GM18508 (cell line): ENCODE measurements at regions not wholly inside any gene's neighbourhood (a gene's known extent, or its start where the extent isn't known, plus 50 kb on each side); places are given as distances from the start of the nearest gene placed in this dataset.
"Not testable (repeated sequence)": the region's sequence is repeated elsewhere in the genome, so short reads cannot be mapped to it uniquely, and the experiment has no call there.

Source experiments
- ATAC-seq: cut with Tn5 transposase; IDR thresholded peaks from one replicate; pipeline ENCODE4 v1.9.1; 2021; ENCODE audit warnings: moderate number of reproducible peaks; ENCODE audit not compliant: insufficient read depth, unreplicated experiment

GRCh38 chr4:57312296-57312695 is 202.1 kb upstream of the IGFBP7 start:
- no peak for ATAC-seq

DNA sequence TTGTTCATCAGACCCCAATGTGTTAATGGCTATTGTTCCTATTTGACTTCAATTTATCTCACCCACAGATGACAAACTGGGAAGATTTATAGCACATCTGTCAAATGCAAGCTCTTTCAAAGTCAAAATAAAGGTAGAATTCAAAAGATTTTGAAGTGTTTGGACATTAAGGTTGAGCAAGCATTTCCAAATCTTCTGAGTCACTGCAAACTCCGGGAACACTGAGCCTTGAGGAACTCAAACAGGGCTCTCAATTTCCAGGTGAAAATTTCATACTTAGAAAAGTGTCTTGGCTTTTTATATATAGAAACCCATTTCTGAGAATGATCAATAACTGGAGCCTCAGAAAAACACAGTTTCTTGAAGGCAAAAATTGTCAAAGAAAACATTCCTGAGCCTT is 199.5 kb upstream of the IGFBP7 start:
- no peak for ATAC-seq

DNA sequence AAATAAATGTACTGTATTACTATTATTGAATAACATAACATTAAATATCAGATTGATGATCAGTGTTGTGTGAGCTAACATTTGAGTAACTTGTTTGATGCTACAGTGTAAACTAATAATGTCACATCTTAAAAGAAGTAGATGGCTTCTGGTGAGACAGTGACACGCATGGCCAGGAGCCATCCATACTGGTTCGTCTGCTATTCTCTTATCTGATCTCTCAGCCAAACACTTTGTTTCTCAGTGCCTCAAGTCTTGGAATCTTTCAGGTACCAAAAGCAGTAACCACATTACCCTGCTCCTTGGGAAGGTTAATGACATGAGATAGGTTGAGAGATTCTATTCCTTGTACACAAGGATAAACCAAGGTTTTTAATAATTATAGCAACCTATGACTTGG is 198.1 kb upstream of the IGFBP7 start:
- ATAC-seq, result no peak

DNA sequence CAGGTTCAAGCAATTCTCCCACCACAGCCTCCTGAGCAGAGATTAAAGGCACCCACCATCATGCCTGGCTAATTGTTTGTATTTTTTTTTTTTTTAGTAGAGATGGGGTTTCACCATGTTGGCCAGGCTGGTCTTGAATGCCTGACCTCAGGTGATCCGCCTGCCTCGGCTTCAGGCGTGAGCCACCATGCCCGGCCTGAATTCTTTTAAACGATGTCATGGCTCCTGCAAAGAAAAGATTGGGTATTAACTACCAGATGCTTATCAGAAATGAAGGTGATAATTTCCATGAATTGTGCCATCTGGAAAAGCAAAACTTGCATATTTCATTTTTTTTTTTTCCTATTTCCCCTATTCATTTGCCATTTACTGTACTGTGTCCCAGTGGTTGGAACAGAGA is 195.7 kb upstream of the IGFBP7 start:
- ATAC-seq, result no peak

DNA sequence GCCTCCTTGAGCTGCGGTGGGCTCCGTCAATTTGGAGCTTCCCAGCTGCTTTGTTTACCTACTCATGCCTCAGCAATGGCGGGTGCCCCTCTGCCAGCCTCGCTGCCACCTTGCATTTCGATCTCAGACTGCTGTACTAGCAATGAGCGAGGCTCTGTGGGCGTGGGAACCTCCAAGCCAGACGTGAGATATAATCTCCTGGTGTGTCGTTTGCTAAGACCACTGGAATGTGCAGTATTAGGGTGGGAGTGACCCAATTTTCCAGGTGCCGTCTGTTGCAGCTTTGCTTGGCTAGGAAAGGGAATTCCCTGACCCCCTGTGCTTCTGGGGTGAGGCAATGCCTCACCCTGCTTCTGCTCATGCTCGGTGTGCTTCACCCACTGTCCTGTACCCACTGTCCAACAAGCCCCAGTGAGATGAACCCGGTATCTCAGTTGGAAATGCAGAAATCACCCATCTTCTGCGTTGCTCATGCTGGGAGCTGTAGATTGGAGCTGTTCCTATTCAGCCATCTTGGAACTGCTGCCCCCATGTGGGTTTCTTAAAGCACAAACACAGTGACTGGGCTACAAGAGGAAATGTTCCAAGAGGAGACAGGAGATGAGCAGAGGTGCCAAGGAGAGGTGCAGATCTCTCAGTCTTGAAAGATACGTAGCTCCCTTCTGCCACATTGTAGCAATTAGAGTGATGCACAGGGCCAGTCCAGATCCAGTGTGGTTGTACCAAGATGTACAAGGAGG is 193.0 kb upstream of the IGFBP7 start:
- ATAC-seq, result no peak

DNA sequence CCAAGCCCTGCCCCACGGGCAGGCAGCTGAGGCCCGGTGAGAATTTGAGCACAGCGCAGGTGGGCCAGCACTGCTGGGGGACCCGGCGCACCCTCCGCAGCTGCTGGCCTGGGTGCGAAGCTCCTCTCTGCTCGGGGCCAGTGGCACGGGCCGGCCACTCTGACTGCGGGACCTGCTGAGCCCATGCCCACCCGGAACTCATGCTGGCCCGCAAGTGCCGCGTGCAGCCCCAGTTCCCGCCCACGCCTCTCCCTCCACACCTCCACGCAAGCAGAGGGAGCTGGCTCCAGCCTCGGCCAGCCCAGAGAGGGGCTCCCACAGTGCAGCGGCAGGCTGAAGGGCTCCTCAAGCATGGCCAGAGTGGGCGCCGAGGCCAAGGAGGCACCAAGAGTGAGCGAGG is 190.1 kb upstream of the IGFBP7 start:
- not testable (repeated sequence) for ATAC-seq

- no peak for ATAC-seq
Observed at GRCh38 chr4:57291911-57292310, 181.7 kb upstream of the IGFBP7 start.

GRCh38 chr4:57287687-57288604 is 177.8 kb upstream of the IGFBP7 start:
- no peak for ATAC-seq

DNA sequence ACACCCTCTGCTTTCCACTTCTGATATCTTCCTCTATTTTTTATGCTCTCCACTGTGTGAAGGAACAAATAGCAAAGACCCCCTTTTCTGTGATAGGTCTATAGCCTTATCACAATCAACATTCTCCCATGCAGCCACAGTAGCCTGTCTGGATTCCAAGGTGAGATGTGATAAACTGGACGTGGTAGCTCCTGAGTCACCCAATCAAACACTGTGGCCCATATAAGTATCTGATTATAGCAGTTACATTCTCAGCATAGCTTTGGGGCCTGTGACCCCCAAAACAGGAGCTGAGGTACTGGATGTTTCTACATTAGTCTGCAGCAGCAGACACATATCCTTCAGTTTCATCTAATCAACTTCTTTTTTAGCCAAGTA is 172.7 kb upstream of the IGFBP7 start:
- no peak for ATAC-seq

DNA sequence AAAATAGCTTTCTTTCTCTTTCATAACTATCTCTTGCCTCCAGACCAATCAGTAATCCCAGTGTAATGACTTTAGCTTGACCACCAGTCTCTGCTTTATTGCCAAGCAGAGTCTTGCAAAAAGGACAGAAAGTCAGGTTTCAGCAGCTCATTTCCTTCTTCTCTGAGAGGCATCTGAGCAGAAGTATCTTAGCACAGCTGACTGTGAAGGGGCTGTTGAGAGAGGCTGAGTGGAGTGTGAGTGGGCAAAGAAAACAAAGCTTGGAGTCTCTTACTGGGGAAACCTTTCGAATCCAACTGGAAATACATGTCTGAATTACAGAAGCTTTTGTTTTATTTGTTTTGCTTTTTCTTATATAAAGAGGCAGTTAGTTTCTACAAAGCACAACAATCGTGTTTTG is 170.3 kb upstream of the IGFBP7 start:
- no peak for ATAC-seq

DNA sequence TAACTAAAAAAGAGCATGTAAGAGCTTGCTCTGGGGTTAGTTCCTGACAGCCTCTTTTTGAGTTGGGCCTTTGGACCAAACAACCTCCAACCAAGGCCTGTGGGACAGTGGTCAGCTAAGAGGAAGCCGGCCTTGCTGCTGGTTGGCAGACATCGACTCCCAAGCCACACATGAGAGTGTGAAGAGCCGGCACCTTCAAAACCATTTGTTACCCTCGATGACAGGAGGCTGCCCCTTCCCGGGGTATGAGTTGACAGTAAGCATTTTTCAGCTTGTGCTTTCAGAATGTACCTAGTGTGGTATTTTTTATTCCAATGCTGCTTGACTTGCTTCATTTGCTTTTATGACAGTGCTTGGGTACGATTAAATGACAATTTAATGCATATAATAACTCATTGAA is 168.6 kb upstream of the IGFBP7 start:
- no peak for ATAC-seq

GRCh38 chr4:57274082-57274481 is 163.9 kb upstream of the IGFBP7 start:
- ATAC-seq, result no peak

- no peak for ATAC-seq
Observed at GRCh38 chr4:57270346-57270745, 160.2 kb upstream of the IGFBP7 start.

GRCh38 chr4:57265831-57266582 is 155.8 kb upstream of the IGFBP7 start:
- ATAC-seq, result no peak

- no peak for ATAC-seq
Observed at GRCh38 chr4:57254754-57255153, 144.6 kb upstream of the IGFBP7 start.

GRCh38 chr4:57249083-57249482 is 138.9 kb upstream of the IGFBP7 start:
- ATAC-seq, result no peak

DNA sequence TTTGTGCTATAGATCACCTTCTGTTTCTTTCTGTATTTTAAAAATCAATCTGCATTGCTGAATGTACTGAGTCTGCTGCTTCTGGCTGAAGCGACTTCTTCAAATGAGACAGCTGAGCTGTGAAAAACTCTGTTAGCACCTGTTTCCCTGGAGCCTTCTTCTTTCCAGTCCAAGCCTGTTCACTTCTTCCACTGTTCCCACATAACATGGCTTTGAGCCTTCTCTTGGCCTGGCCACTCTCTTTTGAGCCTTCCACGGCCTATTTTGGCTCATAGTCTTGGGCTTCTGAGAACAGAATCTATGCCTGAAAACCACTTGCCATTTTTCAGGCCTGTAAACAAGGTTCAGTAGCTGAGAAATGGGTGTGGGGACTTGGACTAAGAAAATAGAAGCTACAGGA is 132.9 kb upstream of the IGFBP7 start:
- no peak for ATAC-seq

GRCh38 chr4:57234252-57234775 is 124.1 kb upstream of the IGFBP7 start:
- ATAC-seq, result no peak

- no peak for ATAC-seq
Observed at GRCh38 chr4:57233386-57233785, 123.2 kb upstream of the IGFBP7 start.

GRCh38 chr4:57231781-57232180 is 121.6 kb upstream of the IGFBP7 start:
- ATAC-seq, result no peak

DNA sequence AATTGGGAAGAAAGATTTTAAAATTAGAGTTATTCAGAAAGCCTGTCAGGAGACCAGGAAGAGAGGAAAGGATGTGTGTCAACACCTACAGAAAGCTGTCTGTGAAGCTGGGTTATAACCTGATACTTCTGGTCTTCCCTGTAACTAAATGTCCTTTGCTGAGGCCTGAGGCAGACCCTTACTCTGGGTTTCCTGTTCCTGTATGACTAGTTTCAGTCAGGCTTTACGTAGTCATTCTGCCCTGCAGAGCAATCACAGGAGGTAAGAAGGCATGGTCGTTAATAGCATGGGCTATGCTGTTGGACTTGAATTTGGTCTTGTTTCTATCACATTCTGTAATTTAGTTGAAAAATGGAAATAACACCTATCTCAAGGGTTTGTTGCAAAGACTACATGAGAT is 110.5 kb upstream of the IGFBP7 start:
- no peak for ATAC-seq
